ENCODE measurements at regions not wholly inside any gene's neighbourhood (a gene's known extent, or its start where the extent isn't known, plus 50 kb on each side); places are given as distances from the start of the nearest gene placed in this dataset.

GRCh38 chr13:58298556-58299135 is 667.1 kb downstream of the PCDH17 start:
- Mint-ChIP-seq H3K9me3 (no peaks in the 10 kb centered on the region), H3K4me3 (no peak overlapping the region), H3K4me1 (peaks cover 12% of the 10 kb centered on the region), H3K27ac (ENCODE audit: unreplicated experiment) (no peak overlapping the region), H3K27me3 (ENCODE audit: low read depth) (no peaks in the 10 kb centered on the region), H3K36me3 (ENCODE audit: low read depth) (no peaks in the 10 kb centered on the region)
- no peak for TF ChIP-seq CTCF (conservative IDR thresholded peaks at IDR 0.05)
- DNase-seq (ENCODE audit: low read depth, low spot score), result no peak

GRCh38 chr13:58300224-58300623 is 668.7 kb downstream of the PCDH17 start:
- H3K36me3 Mint-ChIP-seq (ENCODE audit: low read depth), result no peaks in the 10 kb centered on the region
- no peak overlapping the region for H3K4me3 Mint-ChIP-seq
- no peak for DNase-seq (ENCODE audit: low read depth, low spot score)
- H3K27me3 Mint-ChIP-seq (ENCODE audit: low read depth), result no peaks in the 10 kb centered on the region
- no peak for TF ChIP-seq CTCF (conservative IDR thresholded peaks at IDR 0.05)
- H3K27ac Mint-ChIP-seq (ENCODE audit: unreplicated experiment), result no peak overlapping the region
- H3K9me3 Mint-ChIP-seq, result no peaks in the 10 kb centered on the region
- H3K4me1 Mint-ChIP-seq, result peaks cover 12% of the 10 kb centered on the region

- Mint-ChIP-seq H3K27ac (ENCODE audit: unreplicated experiment) (no peak overlapping the region), H3K4me3 (no peak overlapping the region), H3K27me3 (ENCODE audit: low read depth) (no peaks in the 10 kb centered on the region), H3K4me1 (peaks cover 12% of the 10 kb centered on the region), H3K36me3 (ENCODE audit: low read depth) (no peaks in the 10 kb centered on the region), H3K9me3 (no peaks in the 10 kb centered on the region)
- TF ChIP-seq CTCF (conservative IDR thresholded peaks at IDR 0.05), result no peak
- no peak for DNase-seq (ENCODE audit: low read depth, low spot score)
Observed at GRCh38 chr13:58300974-58301681, 669.6 kb downstream of the PCDH17 start.

- peaks cover 2% of the 10 kb centered on the region for H3K4me1 Mint-ChIP-seq
- no peak overlapping the region for H3K4me3 Mint-ChIP-seq
- no peak for TF ChIP-seq CTCF (conservative IDR thresholded peaks at IDR 0.05)
- no peak overlapping the region for H3K27ac Mint-ChIP-seq (ENCODE audit: unreplicated experiment)
- no peaks in the 10 kb centered on the region for H3K27me3 Mint-ChIP-seq (ENCODE audit: low read depth)
- no peak for DNase-seq (ENCODE audit: low read depth, low spot score)
- H3K9me3 Mint-ChIP-seq, result no peaks in the 10 kb centered on the region
- no peaks in the 10 kb centered on the region for H3K36me3 Mint-ChIP-seq (ENCODE audit: low read depth)
Observed at GRCh38 chr13:58302349-58302748, 670.8 kb downstream of the PCDH17 start.

GRCh38 chr13:58306062-58306461 is 674.5 kb downstream of the PCDH17 start:
- DNase-seq (ENCODE audit: low read depth, low spot score), result no peak
- Mint-ChIP-seq H3K9me3 (no peaks in the 10 kb centered on the region), H3K4me3 (no peak overlapping the region), H3K36me3 (ENCODE audit: low read depth) (no peaks in the 10 kb centered on the region), H3K4me1 (no peaks in the 10 kb centered on the region), H3K27me3 (ENCODE audit: low read depth) (no peaks in the 10 kb centered on the region), H3K27ac (ENCODE audit: unreplicated experiment) (no peak overlapping the region)
- TF ChIP-seq CTCF (conservative IDR thresholded peaks at IDR 0.05), result no peak
